CD4-positive, alpha-beta T cell (primary cell): ENCODE measurements at regions not wholly inside any gene's neighbourhood (a gene's known extent, or its start where the extent isn't known, plus 50 kb on each side); places are given as distances from the start of the nearest gene placed in this dataset.
"Not testable (repeated sequence)": the region's sequence is repeated elsewhere in the genome, so short reads cannot be mapped to it uniquely, and the experiment has no call there.

Source experiments
- ATAC-seq: fragments of 200-7000 bp; cut with Tn5 transposase; one replicate; pipeline ENCODE4 v1.10.0; 2022; ENCODE audit warnings: mild to moderate bottlenecking; ENCODE audit not compliant: poor library complexity
- CTCF ChIA-PET: fragments of 350-600 bp; sonication (Branson Sonifier 250); formaldehyde crosslinking; loops from one replicate; lab custom pipeline; 2021; ENCODE audit warnings: antibody characterized with exemption, inconsistent platforms; lab: Charles Lee
- POLR2A ChIA-PET: fragments of 350-600 bp; sonication (Branson Sonifier 250); formaldehyde crosslinking; loops from one replicate; lab custom pipeline; 2021; ENCODE audit warnings: antibody characterized with exemption, inconsistent platforms; lab: Charles Lee
- DNase-seq, 14 experiments: peaks; one replicate each; pipeline ENCODE4 v3.0.0-alpha.2; 2013 to 2020; ENCODE audit warnings: mixed read lengths in 2 of 14
- H3K27ac ChIP-seq, 2 donors: one replicate each; pipeline versions ENCODE4 v1.5.1 to v1.7.0; 2013; ENCODE audit warnings: low read length in 2 of 2, low read depth in 1 of 2, mild to moderate bottlenecking in 1 of 2
- H3K27me3 ChIP-seq, 2 experiments: 1 replicate in 1 of 2; 2 replicates in 1 of 2; pipeline versions ENCODE4 v1.6.1 to v1.7.0; 2013; ENCODE audit warnings: low read length in 2 of 2, control low read depth in 1 of 2, mild to moderate bottlenecking in 1 of 2, moderate library complexity in 1 of 2; ENCODE audit not compliant: insufficient read depth in 2 of 2, control insufficient read depth in 1 of 2
- H3K36me3 ChIP-seq: one replicate; pipeline ENCODE4 v1.6.1; 2013; ENCODE audit warnings: low read length, control low read depth; ENCODE audit not compliant: insufficient read depth
- H3K4me1 ChIP-seq: one replicate; pipeline ENCODE4 v1.6.1; 2013; ENCODE audit warnings: low read length, control low read depth; ENCODE audit not compliant: insufficient read depth
- H3K4me3 ChIP-seq: one replicate; pipeline ENCODE4 v1.5.1; 2013; ENCODE audit warnings: mild to moderate bottlenecking, low read length, moderate library complexity
- H3K9me3 ChIP-seq, 2 experiments: 1 replicate in 1 of 2; 2 replicates in 1 of 2; pipeline versions ENCODE4 v1.6.1 to v1.7.0; 2013; ENCODE audit warnings: low read length in 2 of 2, mild to moderate bottlenecking in 2 of 2, control low read depth in 1 of 2, moderate library complexity in 1 of 2; ENCODE audit not compliant: control insufficient read depth in 1 of 2, insufficient read depth in 1 of 2
- H3K27ac Mint-ChIP-seq: one replicate; pipeline ENCODE4 v1.8.0; 2020; ENCODE audit warnings: mixed read lengths
- H3K27me3 Mint-ChIP-seq: one replicate; pipeline ENCODE4 v1.8.0; 2021; ENCODE audit warnings: mixed read lengths
- H3K36me3 Mint-ChIP-seq: one replicate; pipeline ENCODE4 v1.8.0; 2021; ENCODE audit warnings: low read depth, mixed read lengths
- H3K4me1 Mint-ChIP-seq: one replicate; pipeline ENCODE4 v1.8.0; 2021; ENCODE audit warnings: low read depth, mixed read lengths
- H3K4me3 Mint-ChIP-seq: one replicate; pipeline ENCODE4 v1.8.0; 2020; ENCODE audit warnings: mild to moderate bottlenecking, mixed read lengths
- H3K9me3 Mint-ChIP-seq: one replicate; pipeline ENCODE4 v1.8.0; 2020; ENCODE audit warnings: mixed read lengths
- CTCF ChIP-seq: fragments of 200-600 bp; IDR thresholded peaks from one replicate; pipeline ENCODE4 v1.8.0; 2022; ENCODE audit warnings: antibody characterized with exemption, mild to moderate bottlenecking
- intact Hi-C, 2 experiments: fragments of 100-400 bp; cut with DNase I in 1 of 2; cut with micrococcal nuclease in 1 of 2; formaldehyde crosslinking; loops; one replicate each; pipeline versions ENCODE4 v1.15.1 to v1.9.0; 2023 to 2025; cut with DNase I, micrococcal nuclease

GRCh38 chr7:3158341-3158760 is 114.7 kb upstream of the CARD11 start:
- DNase-seq = no peak
- intact Hi-C loops = loop anchor here in 1 of 2 experiments (10.0 kb wide), 1 partner anchor 704 kb away; no protein-coding TSS in a partner anchor
- Mint-ChIP-seq H3K4me3 (no peak overlapping the region), H3K4me1 (peaks cover 12% of the 10 kb centered on the region), H3K27ac (no peak overlapping the region), H3K27me3 (no peaks in the 10 kb centered on the region), H3K9me3 (no peaks in the 10 kb centered on the region), H3K36me3 (no peaks in the 10 kb centered on the region)
- H3K9me3 ChIP-seq = peaks cover 0 to 3% of the 10 kb centered on the region in 2 experiments
- H3K4me1 ChIP-seq = no peaks in the 10 kb centered on the region
- ChIA-PET CTCF (no interaction called here), POLR2A (no interaction called here)
- ATAC-seq = no peak
- H3K27ac ChIP-seq = no peak overlapping the region
- no peaks in the 10 kb centered on the region for H3K27me3 ChIP-seq
- no peak for TF ChIP-seq CTCF
- no peak overlapping the region for H3K4me3 ChIP-seq
- H3K36me3 ChIP-seq = no peaks in the 10 kb centered on the region

GRCh38 chr7:3159039-3159438 is 115.4 kb upstream of the CARD11 start:
- Mint-ChIP-seq H3K4me1 (peaks cover 6% of the 10 kb centered on the region), H3K9me3 (no peaks in the 10 kb centered on the region), H3K4me3 (no peak overlapping the region), H3K27me3 (no peaks in the 10 kb centered on the region), H3K36me3 (no peaks in the 10 kb centered on the region), H3K27ac (no peak overlapping the region)
- Histone ChIP-seq H3K9me3 (peaks cover 0 to 3% of the 10 kb centered on the region in 2 experiments), H3K36me3 (no peaks in the 10 kb centered on the region), H3K27me3 (no peaks in the 10 kb centered on the region), H3K4me1 (no peaks in the 10 kb centered on the region), H3K4me3 (no peak overlapping the region), H3K27ac (no peak overlapping the region)
- CTCF ChIA-PET = no interaction called here
- ATAC-seq (no peak), DNase-seq (no peak)
- POLR2A ChIA-PET = no interaction called here
- intact Hi-C loops = loop anchor here in 1 of 2 experiments (10.0 kb wide), 1 partner anchor 704 kb away; no protein-coding TSS in a partner anchor
- no peak for TF ChIP-seq CTCF

GRCh38 chr7:3159445-3159844 is 115.8 kb upstream of the CARD11 start:
- TF ChIP-seq CTCF = no peak
- no peak for DNase-seq

GRCh38 chr7:3159926-3160325 is 116.3 kb upstream of the CARD11 start:
- H3K9me3 Mint-ChIP-seq, H3K27me3 Mint-ChIP-seq, H3K27me3 ChIP-seq, H3K27ac ChIP-seq, ATAC-seq, H3K4me1 ChIP-seq, CTCF ChIA-PET, POLR2A ChIA-PET, DNase-seq, H3K27ac Mint-ChIP-seq, H3K36me3 Mint-ChIP-seq, H3K4me3 Mint-ChIP-seq, H3K9me3 ChIP-seq, H3K4me1 Mint-ChIP-seq, H3K4me3 ChIP-seq, H3K36me3 ChIP-seq: not testable (repeated sequence)
- intact Hi-C loops = loop anchor here in 1 of 2 experiments (10.0 kb wide), 1 partner anchor 705 kb away; no protein-coding TSS in a partner anchor

More at GRCh38 chr7:3159445-3159844, 115.8 kb upstream of the CARD11 start:
- no peak overlapping the region for H3K27ac ChIP-seq
- H3K36me3 ChIP-seq = no peaks in the 10 kb centered on the region
- ChIA-PET POLR2A (no interaction called here), CTCF (no interaction called here)
- H3K9me3 ChIP-seq = peaks cover 0 to 3% of the 10 kb centered on the region in 2 experiments
- ATAC-seq = no peak
- H3K4me3 Mint-ChIP-seq = no peak overlapping the region
- no peak overlapping the region for H3K27ac Mint-ChIP-seq
- H3K27me3 ChIP-seq = no peaks in the 10 kb centered on the region
- peaks cover 6% of the 10 kb centered on the region for H3K4me1 Mint-ChIP-seq
- no peaks in the 10 kb centered on the region for H3K9me3 Mint-ChIP-seq
- no peak overlapping the region for H3K4me3 ChIP-seq
- intact Hi-C loops = loop anchor here in 1 of 2 experiments (10.0 kb wide), 1 partner anchor 705 kb away; no protein-coding TSS in a partner anchor
- no peaks in the 10 kb centered on the region for H3K27me3 Mint-ChIP-seq
- H3K36me3 Mint-ChIP-seq = no peaks in the 10 kb centered on the region
- no peaks in the 10 kb centered on the region for H3K4me1 ChIP-seq
